A549 (cell line): ENCODE measurements at regions not wholly inside any gene's neighbourhood (a gene's known extent, or its start where the extent isn't known, plus 50 kb on each side); places are given as distances from the start of the nearest gene placed in this dataset.

ENCODE experiments used
- EP300 ChIP-seq, 2 experiments: fragments of >200 bp; sonication (Bioruptor Twin); formaldehyde crosslinking; IDR thresholded peaks; 2 replicates in 1 of 2; 3 replicates in 1 of 2; pipeline ENCODE4 v1.6.1; 2016 to 2017
- POLR2A ChIP-seq: IDR thresholded peaks from 2 replicates; pipeline ENCODE4 v1.6.1; 2012; ENCODE audit warnings: mild to moderate bottlenecking, low read length

DNA sequence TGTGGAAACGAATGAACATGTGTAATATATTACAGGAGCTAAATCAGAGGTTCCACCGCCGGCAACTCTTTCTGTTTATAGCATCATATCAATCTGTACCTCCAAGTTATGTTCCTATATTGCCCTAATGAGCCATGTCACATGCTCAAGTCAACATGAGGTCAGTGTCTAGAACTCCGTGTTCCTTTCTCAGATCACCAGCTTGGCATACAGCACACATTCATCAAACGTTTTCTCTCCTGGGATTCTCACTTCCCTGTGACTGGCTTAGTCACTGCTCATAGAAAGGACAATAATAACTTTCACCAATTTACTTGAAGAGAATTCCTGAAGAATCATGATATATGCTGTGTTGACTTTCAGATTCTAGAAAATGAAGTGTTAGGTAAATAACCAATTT lies 532.0 kb upstream of the SPANXN1 start:
- no peak for TF ChIP-seq POLR2A
- no peak for TF ChIP-seq EP300 (IDR thresholded peaks at IDR 0.05)
